HG02610 (cell line): ENCODE measurements at regions not wholly inside any gene's neighbourhood (a gene's known extent, or its start where the extent isn't known, plus 50 kb on each side); places are given as distances from the start of the nearest gene placed in this dataset.

Experiments
- ATAC-seq: cut with Tn5 transposase; IDR thresholded peaks from one replicate; pipeline ENCODE4 v1.9.1; 2021; ENCODE audit warnings: mild to moderate bottlenecking, moderate library complexity; ENCODE audit not compliant: unreplicated experiment

DNA sequence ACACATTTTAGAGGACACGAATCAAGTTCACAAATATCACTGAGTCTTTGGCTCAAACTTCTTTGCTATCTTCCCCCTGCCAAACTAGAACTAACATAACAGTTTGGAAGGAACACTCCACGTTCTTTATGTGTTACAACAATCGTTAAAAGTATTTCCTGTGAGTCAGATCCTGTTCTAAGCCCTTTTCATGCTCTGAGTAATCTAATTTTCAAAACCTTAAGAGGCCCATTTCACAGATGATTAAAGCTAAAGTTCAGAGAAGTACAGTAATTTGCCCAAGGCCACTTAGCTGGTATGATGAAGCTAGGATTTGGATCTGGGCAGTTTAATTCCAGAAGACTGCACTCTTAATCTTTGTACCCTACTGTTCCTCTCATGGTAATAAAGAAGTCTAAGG, 854.4 kb upstream of the INTU start:
- ATAC-seq, result no peak

GRCh38 chr4:126779001-126779400, 853.8 kb upstream of the INTU start:
- ATAC-seq, result no peak

DNA sequence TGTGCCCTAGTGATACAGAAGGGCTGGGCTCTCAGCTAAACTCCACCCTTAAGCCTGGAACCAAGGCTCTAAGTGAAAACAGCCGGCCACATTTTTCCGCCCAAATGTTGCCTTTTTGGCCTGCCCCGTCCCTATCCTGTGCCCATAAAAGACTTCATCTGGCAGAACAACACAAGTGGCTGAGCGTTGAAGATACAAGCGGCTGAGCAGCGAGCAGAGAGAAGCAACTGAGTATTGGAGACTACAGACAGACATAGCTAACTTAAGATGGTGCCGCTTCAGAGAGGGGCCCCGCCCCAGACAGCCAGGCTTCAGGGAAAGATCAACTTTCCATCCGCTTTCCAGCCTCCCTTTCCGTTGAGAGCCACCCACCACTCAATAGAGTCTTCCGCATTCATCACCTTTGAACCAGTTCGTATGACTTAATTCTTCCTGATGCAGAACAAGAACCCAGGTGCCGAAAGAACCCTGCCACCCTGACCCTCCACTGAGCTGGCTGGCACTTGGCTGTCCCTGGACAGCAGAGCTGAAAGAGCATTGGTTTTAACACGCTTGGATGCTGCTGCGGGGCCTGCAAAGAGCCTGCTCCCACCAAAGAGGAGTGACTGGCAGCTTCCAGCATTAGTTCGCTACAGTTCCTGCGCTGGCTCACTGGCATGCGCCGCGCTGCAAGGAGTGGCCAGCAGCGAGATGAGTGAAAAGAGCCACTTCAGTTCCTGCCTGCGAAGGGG, 853.2 kb upstream of the INTU start:
- ATAC-seq, result no peak

DNA sequence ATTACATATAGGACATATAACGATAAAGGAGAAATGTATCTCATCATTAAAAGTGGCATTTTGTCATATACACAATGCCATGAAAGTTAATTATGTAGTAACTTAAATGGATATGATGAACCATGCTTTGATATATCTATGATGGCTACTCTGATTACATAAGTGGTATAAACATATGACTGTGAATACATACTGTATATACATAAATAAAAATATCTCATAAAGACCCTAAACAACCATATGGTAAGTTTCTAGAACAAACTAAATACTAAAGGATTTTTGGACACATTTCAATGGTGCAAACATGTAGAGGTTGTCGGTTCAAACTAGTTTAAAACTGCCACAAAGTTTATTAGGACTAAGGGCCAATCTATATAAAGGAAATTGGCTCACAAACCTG, 849.6 kb upstream of the INTU start:
- no peak for ATAC-seq

DNA sequence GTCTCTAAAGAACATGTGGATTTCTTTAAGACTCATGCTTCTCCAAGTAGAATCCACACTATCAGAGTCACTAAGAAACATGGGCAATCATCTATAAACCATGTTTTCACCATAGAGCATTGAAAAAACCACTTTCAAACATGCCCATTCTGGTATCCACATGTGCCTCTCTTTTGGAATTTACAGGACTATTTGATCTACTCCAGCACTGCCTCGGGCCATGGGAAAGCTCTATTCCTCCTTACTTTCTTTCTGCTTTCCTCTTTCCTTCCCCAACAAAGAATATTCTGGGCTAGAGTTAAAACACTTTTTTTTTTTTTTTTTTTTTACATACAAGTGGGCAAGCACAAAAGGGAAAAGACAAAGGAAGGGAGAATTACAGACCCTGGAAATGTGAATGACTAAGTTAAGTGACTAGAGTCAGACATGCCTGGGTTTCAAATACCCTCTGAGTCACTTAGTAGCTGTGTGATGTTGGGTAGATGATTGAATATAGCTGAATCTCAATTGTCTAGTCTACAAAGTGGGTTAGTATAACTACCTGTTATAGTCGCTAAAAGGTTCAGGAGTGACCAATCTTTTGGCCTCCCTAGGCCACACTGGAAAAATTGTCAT, 847.7 kb upstream of the INTU start:
- no peak for ATAC-seq

DNA sequence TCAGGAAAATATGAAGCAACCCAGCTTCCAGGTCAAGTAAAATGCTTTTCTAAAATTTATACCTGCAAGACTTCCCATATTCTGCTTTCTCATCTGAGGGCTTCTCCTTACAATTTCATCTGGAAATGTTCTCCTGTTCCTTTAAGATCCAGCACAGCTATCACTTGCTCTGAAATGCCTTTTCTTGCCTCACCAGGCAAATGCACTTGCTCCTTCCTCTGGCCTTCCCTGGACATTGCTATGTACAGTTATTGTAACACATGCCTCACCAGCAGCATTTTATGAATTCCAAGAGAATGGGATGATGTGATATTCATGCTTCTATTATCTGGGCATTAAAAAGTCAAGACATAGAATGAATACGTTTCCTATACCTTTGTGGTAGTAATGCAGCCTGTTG, 842.1 kb upstream of the INTU start:
- no peak for ATAC-seq

- ATAC-seq, result no peak
These were observed 838.4 kb upstream of the INTU start for GRCh38 chr4:126794363-126794762.

DNA sequence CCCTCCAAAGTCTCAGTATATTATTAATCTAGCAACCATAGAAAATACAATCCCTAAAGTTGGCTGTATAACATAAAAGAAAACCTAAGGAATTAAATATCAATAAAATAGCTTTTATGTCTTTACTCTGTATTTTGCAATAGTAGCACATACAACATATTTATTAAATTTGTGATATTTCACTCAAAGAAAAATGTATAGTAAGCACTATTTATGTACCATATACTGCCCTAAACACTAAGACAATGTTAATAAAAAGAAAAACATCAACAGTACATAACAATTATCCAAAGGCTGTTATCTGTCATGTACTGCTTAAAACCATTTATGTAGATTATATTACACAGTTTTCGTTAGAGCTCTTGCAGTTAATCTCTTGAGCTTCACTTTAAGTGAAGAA, 834.5 kb upstream of the INTU start:
- no peak for ATAC-seq

- no peak for ATAC-seq
These were observed 833.3 kb upstream of the INTU start for GRCh38 chr4:126799416-126799815.

DNA sequence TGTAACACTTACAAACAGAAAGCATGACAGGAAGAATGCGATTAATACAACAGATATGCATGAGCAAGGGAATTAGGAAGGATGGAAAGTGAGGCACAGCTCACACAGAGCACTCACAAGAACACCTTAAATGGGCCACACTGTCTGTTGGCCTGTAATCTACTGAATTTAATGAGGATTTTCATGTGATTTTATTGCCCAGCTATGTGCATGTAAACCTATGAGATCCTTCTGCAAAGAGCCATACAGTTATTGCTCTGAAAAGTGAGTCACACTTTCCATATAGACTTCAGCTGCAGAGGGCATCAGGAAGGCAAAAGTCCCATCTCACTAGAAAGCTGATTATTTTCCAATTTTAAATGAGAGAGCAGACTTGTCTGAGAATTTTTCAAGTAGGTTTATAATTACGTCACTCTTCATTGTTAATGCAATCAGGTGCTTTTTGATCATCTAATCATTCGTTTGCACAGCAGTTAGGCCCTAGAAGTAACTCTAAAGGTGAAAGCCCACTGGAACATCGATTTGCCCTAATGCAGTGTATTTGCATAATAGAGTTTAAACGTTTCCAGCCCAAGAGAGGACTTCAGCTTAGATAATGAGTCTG, 832.7 kb upstream of the INTU start:
- no peak for ATAC-seq

DNA sequence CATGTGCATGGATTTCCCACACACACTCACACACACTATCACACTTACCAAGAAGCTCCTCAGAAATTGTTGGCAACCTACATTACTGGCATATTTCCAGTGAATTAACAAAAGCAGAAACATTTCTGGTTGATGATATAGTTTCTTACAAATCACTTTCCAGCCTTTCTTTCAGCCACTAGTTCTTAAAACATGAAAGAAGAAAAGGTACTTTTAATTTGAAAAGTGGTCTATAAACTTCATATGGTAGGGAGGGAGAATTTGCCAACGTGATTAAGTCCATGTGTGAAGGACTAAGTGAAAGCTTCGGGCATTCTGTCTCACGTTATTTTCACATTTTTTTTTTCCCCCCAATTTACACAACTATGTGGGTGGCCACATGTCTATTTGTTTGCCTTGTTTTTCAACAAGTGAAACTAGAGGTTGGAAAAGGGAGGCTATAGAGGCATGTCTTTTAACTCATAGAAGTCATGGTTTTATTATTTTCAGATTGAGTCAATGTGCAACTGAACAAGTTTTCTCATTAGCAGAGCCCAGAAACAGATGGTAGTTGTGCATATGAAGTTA, 832.1 kb upstream of the INTU start:
- ATAC-seq, result no peak

DNA sequence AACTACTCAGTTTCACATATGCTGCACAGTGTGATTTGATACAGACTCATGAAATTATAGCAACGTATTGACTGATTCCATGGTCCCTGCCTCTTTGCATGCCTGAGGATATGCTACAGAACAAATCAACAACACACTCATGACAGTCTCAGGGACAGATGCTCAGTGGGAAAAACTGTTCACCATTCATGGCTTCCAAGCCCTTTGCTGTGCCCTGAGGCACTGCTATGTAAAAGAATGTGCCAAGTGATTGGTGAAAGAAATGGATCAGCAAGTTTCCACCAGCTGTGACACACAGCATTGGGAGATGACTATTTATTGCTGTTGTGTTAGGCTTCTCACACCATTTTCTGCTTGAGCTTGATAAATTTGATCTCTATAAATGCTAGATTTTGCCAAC, 825.6 kb upstream of the INTU start:
- no peak for ATAC-seq

DNA sequence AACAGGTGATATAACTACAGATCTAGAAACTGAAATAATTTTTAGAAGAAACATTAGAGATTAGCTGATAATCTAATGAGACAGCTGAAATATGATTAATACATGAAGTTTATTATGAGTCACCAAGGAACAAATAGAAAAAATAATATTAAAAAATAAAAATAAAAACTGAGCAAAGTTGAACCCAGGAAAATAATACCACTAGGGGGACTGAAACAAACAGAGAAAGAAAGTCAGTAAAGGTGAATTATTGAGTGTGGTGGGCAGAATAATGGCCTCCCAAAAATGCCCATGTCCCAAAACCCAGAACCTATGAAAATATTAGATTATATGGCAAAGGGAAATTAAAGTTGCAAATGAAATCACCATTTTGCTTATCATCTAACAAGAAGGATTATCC, 820.7 kb upstream of the INTU start:
- no peak for ATAC-seq

DNA sequence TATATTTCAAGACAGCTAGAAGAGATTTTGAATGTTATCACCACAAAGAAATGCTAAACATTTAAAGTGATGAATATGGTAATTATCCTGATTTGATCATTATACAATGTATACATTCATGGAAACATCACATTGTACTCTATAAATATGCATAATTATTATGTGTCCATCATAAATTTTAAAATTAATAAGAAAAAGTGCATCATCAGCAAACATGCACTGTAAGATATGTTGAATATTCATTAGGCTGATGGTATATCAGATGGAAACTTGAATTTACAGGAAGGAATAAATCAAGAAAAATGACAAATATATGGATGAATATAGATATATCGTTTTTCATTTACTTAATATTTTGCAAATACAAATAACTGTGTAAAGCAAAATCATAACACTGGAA, 812.1 kb upstream of the INTU start:
- ATAC-seq, result no peak

DNA sequence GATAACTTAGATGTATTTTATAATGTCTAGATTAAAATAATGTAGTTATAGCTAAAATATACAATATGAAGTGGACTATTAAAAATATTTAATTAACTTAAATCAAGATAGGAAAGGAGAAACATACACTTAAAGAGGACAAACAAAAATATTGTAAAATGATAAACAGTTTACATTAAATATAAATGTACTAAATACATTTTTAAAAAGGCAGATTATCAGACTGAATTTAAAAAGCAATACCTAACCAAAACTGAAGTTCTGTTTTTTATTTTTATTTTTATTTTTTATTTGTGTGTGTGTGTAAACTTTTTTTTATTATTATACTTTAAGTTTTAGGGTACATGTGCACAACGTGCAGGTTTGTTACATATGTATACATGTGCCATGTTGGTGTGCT, 811.6 kb upstream of the INTU start:
- ATAC-seq, result no peak

DNA sequence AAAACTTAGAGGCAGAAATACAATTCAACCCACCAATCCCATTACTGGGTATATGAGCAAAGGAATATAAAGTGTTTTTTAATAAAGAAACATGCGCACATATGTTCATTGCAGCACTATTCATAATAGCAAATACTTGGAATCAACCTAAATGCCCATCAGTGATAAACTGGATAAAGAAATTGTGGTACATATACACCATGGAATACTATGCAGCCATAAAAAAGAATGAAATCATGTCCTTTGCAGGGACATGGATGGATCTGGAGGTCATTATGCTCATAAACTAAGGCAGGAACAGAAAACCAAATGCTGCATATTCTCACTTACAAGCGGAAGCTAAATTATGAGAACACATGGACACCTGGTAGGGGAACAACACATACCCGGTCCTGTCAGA, 807.7 kb upstream of the INTU start:
- no peak for ATAC-seq

GRCh38 chr4:126827669-126828068, 805.1 kb upstream of the INTU start:
- ATAC-seq, result no peak

- no peak for ATAC-seq
These were observed 797.9 kb upstream of the INTU start for GRCh38 chr4:126834854-126835253.

DNA sequence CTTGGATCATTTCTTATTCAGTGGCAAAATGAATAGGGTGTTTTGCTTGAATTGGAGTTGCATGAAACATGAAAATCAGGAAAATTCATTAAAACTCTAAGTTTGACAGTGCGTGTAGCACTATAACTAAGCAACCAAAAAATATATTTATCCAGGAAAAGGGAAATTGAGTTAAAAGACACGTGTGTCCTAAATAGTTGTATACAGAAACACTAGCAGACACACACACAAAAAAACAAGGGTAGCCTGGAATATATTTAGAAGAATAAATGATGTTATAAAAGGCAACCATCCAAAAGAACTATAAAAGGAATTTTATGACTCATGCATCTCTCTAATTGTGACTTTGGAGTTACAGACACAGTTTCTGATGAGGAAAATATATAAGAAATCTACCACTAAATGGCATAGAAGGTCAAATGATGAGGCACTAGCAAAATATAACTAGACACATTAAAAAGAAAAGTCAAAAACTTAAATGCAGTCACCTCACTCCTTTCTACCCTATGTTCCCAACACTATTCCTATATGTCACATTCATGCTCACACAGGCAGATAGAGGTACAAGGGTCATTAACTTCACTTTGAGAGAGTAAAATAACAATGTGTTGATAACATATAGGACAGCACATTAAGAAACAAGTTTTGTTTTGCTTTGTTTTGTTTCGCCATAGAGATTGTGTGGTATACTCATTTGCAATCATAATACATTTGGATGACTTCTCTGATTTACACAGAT, 793.6 kb upstream of the INTU start:
- no peak for ATAC-seq

DNA sequence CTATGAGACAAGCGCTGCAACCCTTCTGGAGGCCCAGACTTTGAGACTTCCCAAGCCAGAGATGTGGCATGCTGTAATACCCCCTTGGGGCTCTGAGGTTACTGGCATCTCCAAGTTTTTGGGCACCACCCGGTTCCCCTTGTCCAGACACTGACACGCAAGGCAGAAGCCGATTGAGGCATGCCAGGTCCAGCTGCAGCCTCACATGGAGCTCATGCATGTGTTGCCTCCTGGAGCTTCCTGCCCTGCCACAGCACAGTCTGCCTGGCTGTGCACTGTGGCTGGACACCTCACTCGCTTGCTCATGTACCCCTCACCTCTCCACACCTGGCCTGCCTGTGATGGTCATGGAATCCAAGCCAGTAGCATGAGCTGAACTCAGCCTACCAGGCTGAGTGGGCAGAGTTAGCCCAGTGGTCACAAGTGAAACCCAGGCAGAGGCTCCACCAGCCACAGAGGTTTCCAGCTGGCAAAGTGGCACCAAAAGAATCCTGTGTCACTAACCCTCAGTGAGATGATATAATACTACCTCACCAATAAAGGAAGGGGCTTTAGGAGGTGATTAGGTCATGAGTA, 789.2 kb upstream of the INTU start:
- ATAC-seq, result no peak

DNA sequence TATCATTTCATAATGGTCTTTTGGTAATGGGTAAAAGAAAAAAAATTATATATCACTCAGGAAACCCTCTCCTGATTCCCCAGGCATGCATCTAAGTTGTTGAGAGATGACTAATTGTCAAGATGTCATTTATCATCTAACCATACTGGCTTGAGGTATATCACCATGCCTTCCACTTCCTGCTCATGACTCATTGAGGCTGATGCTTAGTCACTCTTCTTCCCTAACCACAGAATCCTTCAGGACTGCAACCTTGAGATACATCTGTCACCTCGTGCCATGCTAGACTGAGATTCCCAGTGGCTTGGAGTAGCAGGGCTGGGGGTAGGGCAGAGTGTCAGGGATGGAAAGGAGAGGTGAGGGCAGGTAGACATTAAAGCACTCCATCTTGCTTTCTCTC, 782.5 kb upstream of the INTU start:
- peak; percentile 50 for ATAC-seq
